Esophagus muscularis mucosa (tissue), 4 donors: ENCODE measurements at regions not wholly inside any gene's neighbourhood (a gene's known extent, or its start where the extent isn't known, plus 50 kb on each side); places are given as distances from the start of the nearest gene placed in this dataset.

ENCODE experiments used
- EP300 ChIP-seq: sonication (generic); formaldehyde crosslinking; IDR thresholded peaks from one replicate; pipeline ENCODE4 v1.6.1; 2017; ENCODE audit warnings: antibody characterized with exemption
- POLR2A ChIP-seq: fragments of 450-650 bp; IDR thresholded peaks from one replicate; pipeline ENCODE4 v1.6.1; 2017; ENCODE audit warnings: antibody characterized with exemption, moderate library complexity, mild to moderate bottlenecking, low read depth
- POLR2AphosphoS5 ChIP-seq, 2 donors: sonication (generic); formaldehyde crosslinking; IDR thresholded peaks; one replicate each; pipeline ENCODE4 v1.6.1; 2017; ENCODE audit warnings: antibody characterized with exemption in 2 of 2
- TF ChIP-seq, protein P1 (sequence below), 3 experiments: fragments of 200-600 bp in 2 of 3; fragments of 450-650 bp in 1 of 3; sonication (generic) in 2 of 3; IDR thresholded peaks; one replicate each; pipeline ENCODE4 v1.5.1; 2017 to 2019; ENCODE audit warnings: antibody characterized with exemption in 3 of 3, mild to moderate bottlenecking in 2 of 3, moderate library complexity in 1 of 3

DNA sequence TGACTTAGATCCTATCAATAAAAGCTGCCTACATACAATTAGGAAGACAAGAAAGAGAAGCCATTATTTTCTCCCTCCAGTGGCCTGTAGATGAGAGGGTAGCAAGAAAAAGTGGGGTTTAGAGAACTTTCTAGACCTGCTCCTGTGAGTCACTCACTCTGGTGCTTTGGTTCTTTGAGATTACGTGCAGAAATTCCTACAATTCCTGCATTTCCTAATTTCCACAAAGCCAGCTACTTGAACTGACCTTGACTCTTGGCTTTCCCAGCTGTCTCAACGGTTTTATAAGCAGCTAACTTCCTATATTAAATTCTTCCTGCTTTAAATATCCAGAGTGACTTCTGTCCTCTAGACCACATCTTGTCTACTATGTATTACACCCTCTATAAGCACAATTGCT is 899.5 kb upstream of the KLHL29 start:
- TF ChIP-seq POLR2A, result no peak
- TF ChIP-seq, protein P1, sequence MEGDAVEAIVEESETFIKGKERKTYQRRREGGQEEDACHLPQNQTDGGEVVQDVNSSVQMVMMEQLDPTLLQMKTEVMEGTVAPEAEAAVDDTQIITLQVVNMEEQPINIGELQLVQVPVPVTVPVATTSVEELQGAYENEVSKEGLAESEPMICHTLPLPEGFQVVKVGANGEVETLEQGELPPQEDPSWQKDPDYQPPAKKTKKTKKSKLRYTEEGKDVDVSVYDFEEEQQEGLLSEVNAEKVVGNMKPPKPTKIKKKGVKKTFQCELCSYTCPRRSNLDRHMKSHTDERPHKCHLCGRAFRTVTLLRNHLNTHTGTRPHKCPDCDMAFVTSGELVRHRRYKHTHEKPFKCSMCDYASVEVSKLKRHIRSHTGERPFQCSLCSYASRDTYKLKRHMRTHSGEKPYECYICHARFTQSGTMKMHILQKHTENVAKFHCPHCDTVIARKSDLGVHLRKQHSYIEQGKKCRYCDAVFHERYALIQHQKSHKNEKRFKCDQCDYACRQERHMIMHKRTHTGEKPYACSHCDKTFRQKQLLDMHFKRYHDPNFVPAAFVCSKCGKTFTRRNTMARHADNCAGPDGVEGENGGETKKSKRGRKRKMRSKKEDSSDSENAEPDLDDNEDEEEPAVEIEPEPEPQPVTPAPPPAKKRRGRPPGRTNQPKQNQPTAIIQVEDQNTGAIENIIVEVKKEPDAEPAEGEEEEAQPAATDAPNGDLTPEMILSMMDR (IDR thresholded peaks at IDR 0.05), result no peak
- no peak for TF ChIP-seq POLR2AphosphoS5 (IDR thresholded peaks at IDR 0.05)
- TF ChIP-seq EP300, result no peak
